Naive thymus-derived CD4-positive, alpha-beta T cell (primary cell): ENCODE measurements at regions not wholly inside any gene's neighbourhood (a gene's known extent, or its start where the extent isn't known, plus 50 kb on each side); places are given as distances from the start of the nearest gene placed in this dataset.

Experiments
- ATAC-seq: fragments of 150-1000 bp; cut with Tn5 transposase; 2 replicates; pipeline ENCODE4 v1.10.0; 2021; ENCODE audit warnings: mild to moderate bottlenecking, moderate library complexity
- CTCF ChIA-PET: fragments of 350-600 bp; sonication (Branson Sonifier 250); formaldehyde crosslinking; loops from one replicate; lab custom pipeline; 2021; ENCODE audit warnings: antibody characterized with exemption; lab: Charles Lee
- POLR2A ChIA-PET: fragments of 350-600 bp; sonication (Branson Sonifier 250); formaldehyde crosslinking; loops from one replicate; lab custom pipeline; 2021; ENCODE audit warnings: antibody characterized with exemption, inconsistent platforms; lab: Charles Lee
- DNase-seq, 9 donors: peaks; one replicate each; pipeline versions ENCODE4 v3.0.0 to v3.0.0-alpha.2; 2020 to 2022; ENCODE audit warnings: mixed read lengths in 1 of 9
- H3K27ac ChIP-seq: one replicate; pipeline ENCODE4 v1.7.0; 2013; ENCODE audit warnings: mild to moderate bottlenecking, low read depth, low read length, moderate library complexity
- H3K27me3 ChIP-seq, 2 donors: one replicate each; pipeline ENCODE4 v1.7.0; 2013; ENCODE audit warnings: low read length in 2 of 2, mild to moderate bottlenecking in 2 of 2, moderate library complexity in 2 of 2; ENCODE audit not compliant: control insufficient read depth in 2 of 2, insufficient read depth in 2 of 2
- H3K36me3 ChIP-seq, 3 experiments: 1 replicate in 2 of 3; 2 replicates in 1 of 3; pipeline ENCODE4 v1.7.0; 2013; ENCODE audit warnings: low read length in 3 of 3, mild to moderate bottlenecking in 3 of 3, moderate library complexity in 1 of 3; ENCODE audit not compliant: insufficient read depth in 3 of 3, control insufficient read depth in 2 of 3
- H3K4me1 ChIP-seq, 2 donors: one replicate each; pipeline ENCODE4 v1.7.0; 2013; ENCODE audit warnings: low read length in 2 of 2, mild to moderate bottlenecking in 2 of 2, moderate library complexity in 1 of 2; ENCODE audit not compliant: control insufficient read depth in 2 of 2, insufficient read depth in 2 of 2
- H3K4me3 ChIP-seq: 2 replicates; pipeline ENCODE4 v1.7.0; 2013; ENCODE audit warnings: mild to moderate bottlenecking, low read length
- H3K9me3 ChIP-seq, 3 experiments: 1 replicate in 2 of 3; 2 replicates in 1 of 3; pipeline ENCODE4 v1.7.0; 2013; ENCODE audit warnings: low read length in 3 of 3; ENCODE audit not compliant: control insufficient read depth in 2 of 3
- H3K27ac Mint-ChIP-seq, 9 donors: one replicate each; pipeline ENCODE4 v1.8.0; 2020 to 2022; ENCODE audit warnings: mixed read lengths in 9 of 9, mild to moderate bottlenecking in 8 of 9, moderate library complexity in 5 of 9, inconsistent platforms in 2 of 9
- H3K27me3 Mint-ChIP-seq, 5 donors: one replicate each; pipeline ENCODE4 v1.8.0; 2021 to 2022; ENCODE audit warnings: mixed read lengths in 5 of 5, mild to moderate bottlenecking in 1 of 5
- H3K36me3 Mint-ChIP-seq, 5 donors: one replicate each; pipeline ENCODE4 v1.8.0; 2020 to 2022; ENCODE audit warnings: mixed read lengths in 5 of 5, mild to moderate bottlenecking in 3 of 5, inconsistent platforms in 1 of 5
- H3K4me1 Mint-ChIP-seq, 7 donors: one replicate each; pipeline ENCODE4 v1.8.0; 2020 to 2022; ENCODE audit warnings: mixed read lengths in 7 of 7, mild to moderate bottlenecking in 3 of 7, inconsistent platforms in 1 of 7
- H3K4me3 Mint-ChIP-seq, 10 donors: one replicate each; pipeline ENCODE4 v1.8.0; 2020 to 2022; ENCODE audit warnings: mild to moderate bottlenecking in 10 of 10, mixed read lengths in 10 of 10, moderate library complexity in 6 of 10, inconsistent platforms in 2 of 10
- H3K9me3 Mint-ChIP-seq, 11 donors: one replicate each; pipeline ENCODE4 v1.8.0; 2020 to 2022; ENCODE audit warnings: mixed read lengths in 11 of 11, mild to moderate bottlenecking in 4 of 11, inconsistent platforms in 1 of 11, moderate library complexity in 1 of 11
- intact Hi-C, 2 donors: fragments of 100-400 bp; cut with micrococcal nuclease; formaldehyde crosslinking; loops; one replicate each; pipeline ENCODE4 v1.15.1; 2023

DNA sequence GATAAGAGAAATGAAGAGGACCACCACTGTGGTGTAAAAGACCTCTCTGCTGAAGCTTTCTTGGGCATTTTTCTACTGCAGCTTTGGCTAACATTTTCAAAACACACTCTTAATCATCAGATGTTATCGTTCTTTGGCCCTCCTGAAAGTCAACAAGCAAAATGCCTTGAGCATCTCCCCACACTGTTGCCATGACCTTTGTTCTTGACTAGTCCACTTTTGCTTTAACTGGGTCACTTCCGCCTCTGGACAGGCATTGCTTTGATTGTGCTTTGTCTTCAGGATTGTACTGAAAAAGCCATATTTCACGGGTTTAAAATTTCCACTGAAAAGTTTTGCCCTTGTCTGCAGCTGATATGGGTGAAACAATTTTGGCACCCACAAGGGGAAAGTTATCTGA lies 107.8 kb upstream of the CXCL12 start:
- Histone ChIP-seq H3K4me3 (no peak overlapping the region), H3K27me3 (no peaks in the 10 kb centered on the region), H3K4me1 (no peaks in the 10 kb centered on the region), H3K27ac (no peak overlapping the region), H3K9me3 (no peaks in the 10 kb centered on the region), H3K36me3 (no peaks in the 10 kb centered on the region)
- peaks cover 0 to 11% (median 0%) of the 10 kb centered on the region in 5 donors for H3K36me3 Mint-ChIP-seq
- peaks cover 7 to 37% (median 14%) of the 10 kb centered on the region in 11 donors for H3K9me3 Mint-ChIP-seq
- H3K27ac Mint-ChIP-seq: no peak overlapping the region
- DNase-seq (no peak), ATAC-seq (no peak)
- intact Hi-C loops: no loop called here
- H3K4me1 Mint-ChIP-seq: no peaks in the 10 kb centered on the region
- no peak overlapping the region for H3K4me3 Mint-ChIP-seq
- CTCF ChIA-PET: no interaction called here
- peaks cover 0 to 24% (median 6%) of the 10 kb centered on the region in 5 donors for H3K27me3 Mint-ChIP-seq
- POLR2A ChIA-PET: interaction anchor here (0.6 kb wide), 1 partner anchor 939 kb away, joined by 3 read pairs; no protein-coding TSS in a partner anchor

- ChIA-PET POLR2A (no interaction called here), CTCF (no interaction called here)
- no peak for ATAC-seq
- Mint-ChIP-seq H3K9me3 (peaks cover 3 to 20% (median 6%) of the 10 kb centered on the region in 11 donors), H3K4me1 (no peaks in the 10 kb centered on the region), H3K27ac (no peak overlapping the region), H3K27me3 (peaks cover 0 to 19% (median 0%) of the 10 kb centered on the region in 5 donors), H3K36me3 (peaks cover 0 to 6% (median 0%) of the 10 kb centered on the region in 5 donors), H3K4me3 (no peak overlapping the region)
- Histone ChIP-seq H3K9me3 (no peaks in the 10 kb centered on the region), H3K27me3 (no peaks in the 10 kb centered on the region), H3K36me3 (no peaks in the 10 kb centered on the region), H3K4me3 (no peak overlapping the region), H3K27ac (no peak overlapping the region), H3K4me1 (no peaks in the 10 kb centered on the region)
- intact Hi-C loops: no loop called here
- DNase-seq: no peak
Observed at GRCh38 chr10:44498222-44498621, 113.3 kb upstream of the CXCL12 start.

DNA sequence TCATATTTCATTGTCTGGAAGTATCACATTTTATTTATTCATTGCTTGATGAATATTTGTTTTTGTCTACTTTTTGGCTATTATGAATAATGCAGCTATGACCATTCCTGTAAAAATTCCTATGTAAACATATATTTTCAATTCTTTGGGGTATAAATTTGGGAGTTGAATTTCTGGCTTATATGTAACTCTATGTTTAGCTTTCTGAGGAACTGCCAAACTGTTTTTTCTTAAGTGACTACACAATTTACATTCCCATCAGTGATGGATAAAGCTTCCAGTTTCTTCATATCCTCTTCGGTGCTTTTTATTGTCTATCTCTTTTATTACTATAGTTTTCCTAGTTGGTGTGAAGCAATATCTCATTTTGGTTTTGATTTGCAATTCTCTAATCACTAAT lies 115.6 kb upstream of the CXCL12 start:
- H3K4me1 Mint-ChIP-seq: no peaks in the 10 kb centered on the region
- peaks cover 0 to 6% (median 0%) of the 10 kb centered on the region in 5 donors for H3K36me3 Mint-ChIP-seq
- H3K27ac Mint-ChIP-seq: no peak overlapping the region
- Histone ChIP-seq H3K36me3 (no peaks in the 10 kb centered on the region), H3K4me3 (no peak overlapping the region), H3K27me3 (no peaks in the 10 kb centered on the region), H3K27ac (no peak overlapping the region), H3K9me3 (no peaks in the 10 kb centered on the region), H3K4me1 (no peaks in the 10 kb centered on the region)
- POLR2A ChIA-PET: no interaction called here
- DNase-seq: no peak
- H3K27me3 Mint-ChIP-seq: peaks cover 0 to 15% (median 0%) of the 10 kb centered on the region in 5 donors
- intact Hi-C loops: no loop called here
- H3K9me3 Mint-ChIP-seq: peaks cover 1 to 14% (median 6%) of the 10 kb centered on the region in 11 donors
- CTCF ChIA-PET: no interaction called here
- ATAC-seq: no peak
- H3K4me3 Mint-ChIP-seq: no peak overlapping the region

DNA sequence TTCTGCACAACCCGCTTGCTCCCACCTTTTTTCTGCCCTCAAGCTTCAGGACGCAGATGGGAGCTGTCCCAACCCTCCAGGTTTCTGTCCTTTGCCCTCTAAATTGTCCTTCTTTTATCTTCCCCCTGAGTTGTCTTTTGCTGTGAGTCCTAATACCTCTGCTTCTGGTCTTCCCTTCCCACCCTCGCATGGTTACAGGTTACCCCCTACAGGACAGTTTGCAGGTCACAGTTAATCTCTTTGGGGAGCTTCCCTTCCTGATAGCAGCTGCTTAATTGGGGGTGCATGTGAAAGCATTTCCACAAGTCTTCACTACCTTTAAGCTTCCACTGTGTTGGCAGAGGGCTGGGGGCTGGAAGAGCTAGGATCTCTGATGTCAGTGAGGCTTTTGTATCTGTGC lies 121.5 kb upstream of the CXCL12 start:
- ATAC-seq: no peak
- no peaks in the 10 kb centered on the region for H3K27me3 ChIP-seq
- H3K36me3 ChIP-seq: no peaks in the 10 kb centered on the region
- no peaks in the 10 kb centered on the region for H3K9me3 ChIP-seq
- H3K4me1 ChIP-seq: no peaks in the 10 kb centered on the region
- no peak overlapping the region for H3K27ac ChIP-seq
- Mint-ChIP-seq H3K4me3 (no peak overlapping the region), H3K4me1 (no peaks in the 10 kb centered on the region), H3K27ac (no peak overlapping the region), H3K36me3 (peaks cover 0 to 3% (median 0%) of the 10 kb centered on the region in 5 donors), H3K27me3 (peaks cover 0 to 22% (median 0%) of the 10 kb centered on the region in 5 donors), H3K9me3 (peaks cover 0 to 9% (median 3%) of the 10 kb centered on the region in 11 donors)
- intact Hi-C loops: no loop called here
- ChIA-PET CTCF (no interaction called here), POLR2A (no interaction called here)
- no peak overlapping the region for H3K4me3 ChIP-seq
- no peak for DNase-seq

GRCh38 chr10:44510379-44511115 lies 125.7 kb upstream of the CXCL12 start:
- Mint-ChIP-seq H3K27me3 (peaks cover 0 to 11% (median 0%) of the 10 kb centered on the region in 5 donors), H3K27ac (no peak overlapping the region), H3K4me3 (no peak overlapping the region), H3K4me1 (no peaks in the 10 kb centered on the region), H3K9me3 (peaks cover 0 to 3% (median 0%) of the 10 kb centered on the region in 11 donors), H3K36me3 (no peaks in the 10 kb centered on the region)
- H3K36me3 ChIP-seq: no peaks in the 10 kb centered on the region
- H3K27me3 ChIP-seq: no peaks in the 10 kb centered on the region
- ChIA-PET CTCF (no interaction called here), POLR2A (no interaction called here)
- no peak overlapping the region for H3K27ac ChIP-seq
- H3K4me1 ChIP-seq: no peaks in the 10 kb centered on the region
- no peak overlapping the region for H3K4me3 ChIP-seq
- intact Hi-C loops: no loop called here
- H3K9me3 ChIP-seq: no peaks in the 10 kb centered on the region
- DNase-seq (no peak), ATAC-seq (no peak)

DNA sequence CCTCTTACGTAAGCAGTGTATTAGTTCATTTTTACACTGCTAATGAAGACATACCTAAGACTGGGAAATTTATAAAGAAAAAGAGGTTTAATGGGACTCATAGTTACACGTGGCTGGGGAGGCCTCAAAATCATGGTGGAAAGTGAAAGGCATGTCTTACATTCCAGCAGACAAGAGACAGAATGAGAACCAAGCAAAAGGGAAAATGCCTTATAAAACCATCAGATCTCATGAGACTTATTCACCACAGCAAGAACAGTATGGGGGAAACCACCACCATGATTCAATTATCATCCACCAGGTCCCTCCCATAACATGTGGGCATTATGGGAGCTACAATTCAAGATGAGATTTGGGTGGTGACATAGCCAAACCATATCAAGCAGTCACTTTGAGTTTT lies 126.3 kb upstream of the CXCL12 start:
- Mint-ChIP-seq H3K4me1 (no peaks in the 10 kb centered on the region), H3K27ac (no peak overlapping the region), H3K4me3 (no peak overlapping the region), H3K36me3 (no peaks in the 10 kb centered on the region), H3K9me3 (peaks cover 0 to 3% (median 0%) of the 10 kb centered on the region in 11 donors), H3K27me3 (peaks cover 0 to 6% (median 0%) of the 10 kb centered on the region in 5 donors)
- Histone ChIP-seq H3K36me3 (no peaks in the 10 kb centered on the region), H3K27ac (no peak overlapping the region), H3K27me3 (no peaks in the 10 kb centered on the region), H3K9me3 (no peaks in the 10 kb centered on the region), H3K4me1 (no peaks in the 10 kb centered on the region), H3K4me3 (no peak overlapping the region)
- POLR2A ChIA-PET: no interaction called here
- CTCF ChIA-PET: no interaction called here
- no peak for DNase-seq
- no peak for ATAC-seq
- intact Hi-C loops: no loop called here

GRCh38 chr10:44511601-44512000 lies 126.7 kb upstream of the CXCL12 start:
- Histone ChIP-seq H3K27me3 (no peaks in the 10 kb centered on the region), H3K9me3 (no peaks in the 10 kb centered on the region), H3K36me3 (no peaks in the 10 kb centered on the region), H3K27ac (no peak overlapping the region), H3K4me3 (no peak overlapping the region), H3K4me1 (no peaks in the 10 kb centered on the region)
- Mint-ChIP-seq H3K27me3 (peaks cover 0 to 6% (median 0%) of the 10 kb centered on the region in 5 donors), H3K36me3 (no peaks in the 10 kb centered on the region), H3K4me3 (no peak overlapping the region), H3K9me3 (peaks cover 0 to 3% (median 0%) of the 10 kb centered on the region in 11 donors), H3K4me1 (no peaks in the 10 kb centered on the region), H3K27ac (no peak overlapping the region)
- DNase-seq (no peak), ATAC-seq (no peak)
- intact Hi-C loops: no loop called here
- ChIA-PET CTCF (no interaction called here), POLR2A (no interaction called here)
